Right renal pelvis (tissue), 4 donors: ENCODE measurements at regions not wholly inside any gene's neighbourhood (a gene's known extent, or its start where the extent isn't known, plus 50 kb on each side); places are given as distances from the start of the nearest gene placed in this dataset.

Source experiments
- DNase-seq, 4 donors: peaks; one replicate each; pipeline ENCODE4 v3.0.0-alpha.2; 2013; ENCODE audit warnings: low read depth in 4 of 4, low spot score in 3 of 4, missing footprints in 1 of 4

DNA sequence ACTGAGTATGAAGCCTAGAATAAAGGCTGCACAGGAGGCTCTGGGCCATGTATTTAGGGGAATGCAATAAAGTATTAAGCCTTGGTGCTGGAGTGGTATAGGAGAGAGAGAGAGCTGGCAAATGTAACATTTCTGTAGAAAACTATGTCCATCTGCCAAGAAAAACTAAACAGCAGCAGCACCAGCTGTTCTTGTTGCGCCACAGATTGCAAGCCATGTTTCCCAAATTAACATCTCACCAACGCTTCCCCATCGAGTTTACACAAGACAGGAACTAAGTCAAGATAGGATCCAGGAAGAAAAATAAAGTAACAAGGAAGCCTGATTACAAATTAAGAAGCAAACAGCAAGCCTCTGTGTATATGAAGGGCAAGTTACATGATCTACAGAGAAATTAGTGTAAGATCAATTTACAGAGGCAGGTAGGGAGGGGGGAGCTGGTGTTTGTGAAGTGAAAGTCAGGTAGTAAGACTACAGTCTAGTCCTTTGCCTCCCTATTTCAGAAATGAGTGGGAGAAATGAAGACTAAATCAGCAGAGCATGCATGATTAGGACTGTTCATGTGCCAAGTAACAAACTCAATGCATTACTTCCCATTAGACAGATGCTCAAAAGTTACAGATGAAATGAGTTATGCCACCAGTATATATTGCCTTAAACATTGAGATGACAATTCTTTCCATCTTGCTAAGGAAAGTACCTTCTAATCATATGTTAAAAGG lies 900.5 kb downstream of the EPHA3 start:
- DNase-seq, result no peak

GRCh38 chr3:90010341-90010740 lies 902.9 kb downstream of the EPHA3 start:
- no peak for DNase-seq

DNA sequence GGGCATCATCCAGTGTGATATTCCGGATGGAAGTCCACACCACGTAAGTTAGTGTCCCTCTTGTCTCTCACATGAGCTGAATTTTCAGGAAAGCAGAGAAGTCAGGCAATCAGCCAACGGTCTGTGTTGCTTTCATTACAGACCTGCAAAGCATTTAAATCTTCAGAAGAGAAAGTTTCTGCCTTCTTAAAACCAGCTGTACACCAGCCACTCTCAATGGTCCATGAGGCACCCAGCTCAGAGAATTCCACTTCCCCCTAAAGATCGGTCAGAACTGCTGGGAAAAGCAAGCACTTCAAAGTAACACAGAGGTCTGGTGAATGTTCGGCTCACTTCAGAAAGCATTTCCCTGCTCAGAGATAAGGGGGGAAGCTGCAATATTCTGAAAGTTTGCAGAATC lies 903.7 kb downstream of the EPHA3 start:
- no peak for DNase-seq

GRCh38 chr3:90011596-90011995 lies 904.2 kb downstream of the EPHA3 start:
- no peak for DNase-seq

GRCh38 chr3:90011996-90012395 lies 904.6 kb downstream of the EPHA3 start:
- DNase-seq, result no peak

DNA sequence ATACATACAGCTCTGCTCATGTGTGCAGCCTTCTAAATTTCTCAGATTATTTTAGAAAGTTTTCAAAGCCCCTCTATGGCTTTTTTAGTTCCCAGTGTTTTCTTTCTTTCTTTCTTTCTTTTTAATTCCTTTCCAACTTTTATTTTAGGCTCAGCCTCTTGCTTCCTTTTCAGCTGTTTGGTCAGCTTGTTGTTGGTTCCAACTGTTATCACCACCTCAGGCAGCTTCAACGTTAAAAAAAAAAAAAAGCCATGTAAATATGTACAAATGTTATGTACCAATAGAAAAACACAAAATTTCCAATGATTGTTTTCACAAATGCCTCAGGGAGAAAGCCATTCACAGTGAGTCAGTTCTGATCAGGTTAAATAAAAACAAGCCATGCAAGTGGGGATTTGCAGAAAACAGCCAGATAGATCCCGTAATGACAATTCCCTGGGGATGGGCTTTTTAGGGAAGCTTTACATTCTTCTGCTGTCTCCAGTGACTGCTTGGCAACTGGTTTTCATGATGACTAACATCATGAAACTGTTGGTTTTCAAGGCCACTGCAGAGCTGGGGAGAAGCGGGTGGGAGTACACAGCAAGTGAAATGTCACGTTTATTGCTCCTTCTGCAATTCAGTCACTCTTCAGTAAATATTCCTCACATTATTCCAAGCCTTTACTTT lies 908.4 kb downstream of the EPHA3 start:
- no peak for DNase-seq

- DNase-seq, result no peak
Observed at GRCh38 chr3:90016555-90016954, 909.1 kb downstream of the EPHA3 start.

GRCh38 chr3:90018779-90019178 lies 911.4 kb downstream of the EPHA3 start:
- DNase-seq, result no peak

DNA sequence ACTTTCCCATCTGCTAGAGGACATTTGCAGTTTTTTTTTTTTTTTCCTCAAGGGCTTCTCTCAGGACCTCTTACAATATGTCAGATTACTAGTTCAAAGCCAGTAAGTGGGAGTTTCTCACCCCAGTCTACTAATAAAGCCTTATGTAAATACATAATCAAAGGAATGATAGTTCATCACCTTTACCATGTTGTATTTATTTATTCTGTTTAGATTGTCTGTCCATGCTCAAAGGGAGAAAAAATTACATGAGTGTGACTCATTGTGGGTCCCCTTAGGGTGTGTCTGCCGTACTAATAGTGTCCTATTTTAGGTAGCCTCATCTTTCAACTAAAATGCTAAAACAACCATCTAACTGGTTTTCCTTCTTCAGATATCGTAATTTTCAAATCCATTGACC lies 917.6 kb downstream of the EPHA3 start:
- no peak for DNase-seq

- DNase-seq, result no peak
Observed at GRCh38 chr3:90026406-90026805, 919.0 kb downstream of the EPHA3 start.

- no peak for DNase-seq
Observed at GRCh38 chr3:90031121-90031520, 923.7 kb downstream of the EPHA3 start.

- DNase-seq, result no peak
Observed at GRCh38 chr3:90032980-90033641, 925.7 kb downstream of the EPHA3 start.

- no peak for DNase-seq
Observed at GRCh38 chr3:90034038-90034437, 926.6 kb downstream of the EPHA3 start.

GRCh38 chr3:90035643-90036042 lies 928.2 kb downstream of the EPHA3 start:
- DNase-seq, result no peak

GRCh38 chr3:90036939-90037469 lies 929.6 kb downstream of the EPHA3 start:
- DNase-seq, result no peak

DNA sequence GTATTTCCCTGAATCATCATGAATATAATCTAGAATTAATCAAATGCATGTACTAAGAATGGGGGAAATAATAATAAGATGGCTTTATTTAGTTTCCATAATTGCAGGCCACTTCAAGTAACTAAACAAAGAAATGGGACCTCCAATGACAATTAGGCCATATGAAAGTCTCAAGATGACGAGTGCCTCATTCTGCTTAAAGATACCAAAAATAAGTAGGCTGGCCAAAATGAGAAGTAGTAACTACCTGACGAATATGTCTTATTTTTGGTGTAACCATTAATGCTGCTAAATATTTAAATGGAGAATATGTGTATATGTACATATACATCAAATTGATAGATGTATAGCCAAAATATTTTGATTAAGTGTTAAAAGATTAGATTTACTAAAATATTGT lies 932.6 kb downstream of the EPHA3 start:
- no peak for DNase-seq

- DNase-seq, result no peak
Observed at GRCh38 chr3:90040554-90040953, 933.1 kb downstream of the EPHA3 start.

DNA sequence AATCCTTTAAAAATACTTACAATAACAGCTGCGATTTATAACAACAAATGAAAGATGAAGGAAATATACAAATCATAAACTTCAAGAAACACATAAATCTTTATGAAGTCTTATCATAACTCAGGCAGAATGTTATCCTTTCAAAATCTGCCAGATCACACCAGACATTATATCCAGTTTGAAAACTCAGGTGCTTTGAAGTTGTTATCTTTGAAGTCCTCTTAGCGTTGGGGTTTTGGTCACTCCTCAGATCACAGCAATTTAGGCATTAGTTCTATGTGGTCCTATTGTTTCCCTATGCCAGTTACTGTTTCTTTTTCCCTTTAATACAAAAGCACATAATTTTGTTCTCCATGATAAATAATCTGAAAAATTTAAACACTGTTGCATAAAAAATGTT lies 934.6 kb downstream of the EPHA3 start:
- DNase-seq, result no peak

DNA sequence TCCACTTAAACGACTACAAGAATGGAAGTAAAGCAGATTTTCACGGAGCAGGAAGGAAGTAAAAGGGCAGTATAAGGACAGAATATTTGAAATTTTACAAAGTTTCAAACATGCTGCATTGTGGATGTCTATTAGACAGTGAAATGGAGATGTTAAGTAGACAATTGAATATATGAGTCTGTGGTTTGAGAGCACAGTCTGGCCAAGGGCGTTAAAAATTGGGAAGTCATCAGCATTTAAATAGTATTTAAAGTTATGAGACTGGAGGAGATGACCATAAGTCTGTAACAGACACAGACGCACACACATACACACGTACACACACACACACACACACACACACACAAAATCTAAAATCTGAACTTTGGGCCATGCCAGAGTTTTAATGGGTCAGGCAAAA lies 935.9 kb downstream of the EPHA3 start:
- DNase-seq, result no peak

DNA sequence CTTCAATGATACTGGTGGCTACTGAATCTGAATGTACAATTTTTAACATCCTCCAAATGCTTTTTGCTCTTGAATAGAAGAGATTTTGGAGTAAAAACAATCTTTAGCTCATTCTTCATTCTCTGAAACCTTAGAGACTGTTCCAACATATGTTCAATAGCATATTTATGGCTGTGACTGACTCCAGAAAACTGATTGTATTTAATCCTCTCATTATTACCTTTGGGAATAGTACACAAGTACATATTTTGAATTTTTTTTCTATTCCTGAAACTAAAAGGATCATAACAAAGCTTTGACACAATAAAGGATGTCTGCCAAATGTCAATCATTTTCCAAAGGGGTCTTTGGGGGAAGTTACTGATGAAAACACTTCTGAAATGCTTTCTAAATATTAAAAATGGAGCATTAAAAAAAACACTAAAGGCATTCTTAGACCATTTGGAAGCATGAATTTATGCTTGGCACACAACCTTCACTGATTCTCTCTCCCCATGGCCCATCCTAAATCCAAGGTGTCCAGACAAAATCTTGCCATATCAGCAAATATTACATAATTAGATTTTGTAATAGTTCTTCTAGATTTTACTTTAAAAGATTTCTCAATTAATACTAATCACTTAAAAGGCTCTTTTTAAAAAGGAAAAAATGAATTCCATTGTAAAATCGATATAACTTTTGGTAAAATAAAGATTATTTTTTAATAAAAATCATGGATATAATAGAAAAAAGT lies 936.8 kb downstream of the EPHA3 start:
- DNase-seq, result no peak

GRCh38 chr3:90052425-90052950 lies 945.1 kb downstream of the EPHA3 start:
- DNase-seq, result no peak
